GM12875 (cell line): ENCODE measurements at regions not wholly inside any gene's neighbourhood (a gene's known extent, or its start where the extent isn't known, plus 50 kb on each side); places are given as distances from the start of the nearest gene placed in this dataset.
"Not testable (repeated sequence)": the region's sequence is repeated elsewhere in the genome, so short reads cannot be mapped to it uniquely, and the experiment has no call there.

Experiments
- H3K4me3 ChIP-seq: one replicate; pipeline ENCODE4 v1.5.1; 2011; ENCODE audit warnings: low read depth, low read length, control low read depth
- TF ChIP-seq, protein P1 (sequence below): IDR thresholded peaks from 2 replicates; pipeline ENCODE4 v1.5.1; 2011; ENCODE audit warnings: low read depth, mild to moderate bottlenecking, control low read depth, inconsistent platforms, low read length, moderate library complexity, borderline replicate concordance; ENCODE audit not compliant: insufficient read depth

DNA sequence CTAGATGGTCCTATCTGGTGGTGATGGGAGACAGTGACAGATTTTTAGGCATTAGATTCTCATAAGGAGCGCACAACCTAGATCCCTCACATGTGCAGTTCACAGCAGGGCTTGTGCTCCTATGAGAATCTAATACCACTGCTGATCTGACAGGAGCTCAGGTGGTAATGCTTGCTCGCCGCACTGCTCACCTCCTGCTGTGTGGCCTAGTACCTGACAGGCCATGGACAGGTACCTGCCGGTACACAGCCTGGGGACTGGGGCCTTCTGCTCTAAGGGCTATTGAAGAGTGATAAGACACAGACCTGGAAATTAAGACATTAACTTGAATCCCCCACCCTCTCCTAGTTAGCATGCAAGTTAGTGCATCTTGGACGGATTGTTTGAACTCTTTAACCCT, 64.4 kb downstream of the KLRB1 start:
- H3K4me3 ChIP-seq = not testable (repeated sequence)

DNA sequence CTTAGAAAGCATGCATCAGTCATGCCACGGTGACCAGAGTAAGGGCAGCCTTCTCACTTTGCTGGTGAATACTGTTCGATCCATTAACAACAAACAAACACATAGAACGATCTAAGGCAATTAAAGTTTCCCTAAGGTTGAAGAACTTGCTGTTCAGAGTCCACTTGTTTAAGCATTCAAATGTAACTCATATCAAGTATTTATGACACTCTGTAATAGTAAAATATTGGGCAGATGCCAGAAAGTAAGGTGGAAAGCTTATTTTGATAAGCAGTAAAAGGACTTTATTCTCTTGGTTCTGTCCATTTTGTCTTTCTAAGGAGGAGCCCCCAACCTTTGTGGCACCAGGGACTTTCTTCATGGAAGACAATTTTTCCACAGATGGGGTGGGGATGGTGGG, 64.9 kb downstream of the KLRB1 start:
- H3K4me3 ChIP-seq = not testable (repeated sequence)

DNA sequence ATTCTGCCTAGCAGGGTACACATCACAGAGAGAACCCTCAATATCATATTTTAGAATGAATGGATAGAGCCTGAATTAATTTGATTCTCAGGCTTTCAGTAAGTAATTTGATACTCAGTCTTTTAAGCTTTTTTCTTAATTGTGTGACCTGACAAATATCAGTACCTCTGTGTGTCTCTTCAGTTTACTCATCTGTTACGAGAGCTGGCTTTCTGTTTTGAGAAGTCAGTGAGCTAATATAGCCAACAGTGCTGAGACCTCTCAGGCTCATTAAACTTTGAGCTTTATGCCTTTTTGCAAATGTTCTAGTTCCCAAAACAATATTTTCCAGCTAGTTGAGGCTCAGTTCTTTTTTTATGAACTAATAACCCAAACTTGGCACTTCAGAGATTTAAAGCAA, 91.8 kb downstream of the KLRB1 start:
- H3K4me3 ChIP-seq = not testable (repeated sequence)

DNA sequence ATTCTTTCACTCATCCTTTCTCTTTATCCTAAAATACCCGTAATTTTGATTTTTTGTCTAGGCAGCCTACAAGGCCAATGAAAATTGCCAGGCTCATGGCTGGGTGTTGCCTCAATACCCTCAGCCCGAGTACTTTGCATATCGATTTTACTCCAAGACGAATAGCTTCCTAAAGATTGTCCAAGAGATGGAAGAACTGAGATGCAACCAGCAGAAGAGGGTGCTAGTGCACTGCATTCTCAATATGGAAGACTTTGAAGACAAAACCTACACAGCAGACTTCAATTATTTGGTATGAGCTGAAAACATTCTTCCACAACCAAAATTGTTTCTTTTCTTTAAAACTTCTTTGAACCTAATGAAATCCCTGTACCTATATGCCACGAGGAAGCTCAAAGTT, 95.0 kb downstream of the KLRB1 start:
- not testable (repeated sequence) for H3K4me3 ChIP-seq

DNA sequence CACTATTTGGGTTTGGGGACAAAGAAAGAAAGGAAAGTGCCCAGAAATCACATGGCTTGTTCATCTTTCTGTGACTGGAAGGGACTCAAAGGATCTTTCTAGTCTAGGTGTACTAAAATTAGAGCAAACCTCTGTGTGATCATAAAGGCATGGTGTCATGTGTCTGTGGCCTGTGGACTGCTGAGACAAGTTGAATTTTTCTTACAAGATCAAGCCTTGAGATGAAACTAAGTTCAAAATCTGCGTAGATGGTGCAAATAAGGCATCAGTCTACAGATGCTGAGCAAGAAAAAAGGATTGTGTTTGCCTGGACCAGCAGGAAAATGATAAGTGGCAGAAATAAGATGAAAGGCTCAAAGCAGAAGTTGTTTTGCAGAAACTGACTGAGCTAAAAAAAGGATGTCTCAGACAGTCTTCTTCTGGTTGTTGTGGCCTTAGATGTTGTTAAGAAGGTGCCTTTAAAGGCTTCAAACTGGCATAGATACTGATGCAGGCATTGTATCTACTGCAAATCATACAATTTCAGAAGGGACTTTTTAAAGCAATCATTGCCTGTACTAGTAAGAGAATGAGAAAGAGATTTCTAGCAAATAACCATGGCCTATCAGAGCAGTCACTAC, 97.2 kb downstream of the KLRB1 start:
- not testable (repeated sequence) for H3K4me3 ChIP-seq

DNA sequence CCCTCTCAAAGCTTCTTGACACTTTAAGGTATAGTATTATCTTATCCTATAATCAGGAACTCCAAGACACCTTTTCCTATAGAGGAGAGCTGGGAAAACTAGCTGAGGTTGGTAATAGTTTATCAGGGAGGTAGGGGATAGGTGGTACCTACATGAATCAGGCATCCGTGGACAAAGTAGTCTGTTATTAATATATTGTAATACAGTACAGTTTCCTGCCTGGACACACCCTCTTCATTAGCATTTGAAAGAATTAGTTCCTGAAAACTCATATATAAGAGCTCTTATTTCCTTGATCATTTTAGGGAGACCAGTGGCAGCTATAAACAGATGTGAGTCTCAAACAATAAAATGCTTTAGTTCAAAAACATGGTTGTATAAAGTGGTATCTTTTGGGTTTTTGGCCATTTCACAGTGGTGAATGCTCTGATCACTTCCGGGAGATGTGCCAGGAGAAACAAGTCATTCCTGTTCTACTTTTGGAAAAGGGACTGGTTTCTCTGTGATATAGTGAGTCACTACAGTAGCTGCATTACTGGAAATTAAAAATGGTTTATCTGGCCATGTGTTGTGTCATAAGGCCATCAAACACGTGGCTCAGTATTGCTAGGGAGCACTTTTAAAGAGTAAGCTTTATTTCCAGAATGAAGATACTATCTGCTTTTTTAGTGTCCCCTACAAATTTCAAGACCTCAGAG, 98.1 kb downstream of the KLRB1 start:
- TF ChIP-seq, protein P1, sequence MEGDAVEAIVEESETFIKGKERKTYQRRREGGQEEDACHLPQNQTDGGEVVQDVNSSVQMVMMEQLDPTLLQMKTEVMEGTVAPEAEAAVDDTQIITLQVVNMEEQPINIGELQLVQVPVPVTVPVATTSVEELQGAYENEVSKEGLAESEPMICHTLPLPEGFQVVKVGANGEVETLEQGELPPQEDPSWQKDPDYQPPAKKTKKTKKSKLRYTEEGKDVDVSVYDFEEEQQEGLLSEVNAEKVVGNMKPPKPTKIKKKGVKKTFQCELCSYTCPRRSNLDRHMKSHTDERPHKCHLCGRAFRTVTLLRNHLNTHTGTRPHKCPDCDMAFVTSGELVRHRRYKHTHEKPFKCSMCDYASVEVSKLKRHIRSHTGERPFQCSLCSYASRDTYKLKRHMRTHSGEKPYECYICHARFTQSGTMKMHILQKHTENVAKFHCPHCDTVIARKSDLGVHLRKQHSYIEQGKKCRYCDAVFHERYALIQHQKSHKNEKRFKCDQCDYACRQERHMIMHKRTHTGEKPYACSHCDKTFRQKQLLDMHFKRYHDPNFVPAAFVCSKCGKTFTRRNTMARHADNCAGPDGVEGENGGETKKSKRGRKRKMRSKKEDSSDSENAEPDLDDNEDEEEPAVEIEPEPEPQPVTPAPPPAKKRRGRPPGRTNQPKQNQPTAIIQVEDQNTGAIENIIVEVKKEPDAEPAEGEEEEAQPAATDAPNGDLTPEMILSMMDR = no peak
- H3K4me3 ChIP-seq = no peak overlapping the region

DNA sequence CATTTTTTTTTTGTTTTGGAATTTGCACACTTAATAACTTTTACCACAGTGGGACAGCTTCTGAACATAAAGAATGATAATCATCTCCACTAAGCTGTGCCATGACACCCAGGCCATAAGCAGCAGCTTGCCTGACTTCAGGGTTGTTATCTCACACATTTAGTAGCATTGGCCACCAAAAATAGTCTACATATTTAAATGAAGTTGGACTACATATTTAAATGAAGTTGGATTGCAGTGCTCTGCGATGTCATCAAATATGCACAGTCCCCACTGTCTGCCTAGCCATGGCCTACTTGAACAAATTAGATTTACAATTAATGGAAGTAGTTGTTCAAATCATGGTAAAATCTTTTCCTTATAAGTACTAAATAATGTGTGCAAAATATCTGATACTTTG, 101.0 kb downstream of the KLRB1 start:
- H3K4me3 ChIP-seq = no peak overlapping the region
- TF ChIP-seq, protein P1 = no peak

DNA sequence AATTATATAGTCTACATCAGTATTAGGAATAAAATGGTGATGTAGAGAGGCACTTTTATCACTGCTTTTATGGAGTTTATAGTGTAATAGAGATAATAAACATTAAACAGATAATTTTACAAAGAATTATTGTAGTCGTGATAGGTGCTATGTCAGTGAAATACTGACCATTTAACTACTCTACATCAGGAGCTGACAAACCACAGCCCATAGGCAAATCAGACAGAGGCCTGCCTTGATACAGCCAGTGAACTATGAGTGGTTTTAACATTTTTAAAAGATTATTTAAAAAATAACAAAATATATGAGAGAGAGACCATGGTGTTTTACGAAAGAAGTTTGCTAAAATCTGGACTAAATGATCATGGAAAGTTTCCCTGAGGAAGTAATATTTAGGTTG, 104.3 kb downstream of the KLRB1 start:
- not testable (repeated sequence) for H3K4me3 ChIP-seq

DNA sequence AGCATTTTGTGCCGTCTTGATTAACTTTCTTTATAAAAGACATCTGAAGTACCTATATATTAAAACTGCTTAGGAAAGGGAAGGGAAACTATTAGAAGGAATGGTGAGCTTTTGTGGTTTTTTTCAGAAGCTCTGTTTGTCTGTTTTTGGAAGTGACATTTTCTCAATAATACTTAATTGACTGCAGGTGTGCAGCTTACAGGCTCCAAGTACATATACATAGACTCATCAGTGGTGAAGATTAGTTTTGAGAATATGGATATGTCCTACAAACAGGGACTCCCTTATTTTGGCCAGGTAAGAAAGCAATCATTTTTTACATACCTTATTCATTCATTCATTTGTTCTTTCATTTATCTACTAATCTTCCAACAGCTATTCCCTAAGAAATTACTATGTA, 104.9 kb downstream of the KLRB1 start:
- H3K4me3 ChIP-seq = not testable (repeated sequence)

DNA sequence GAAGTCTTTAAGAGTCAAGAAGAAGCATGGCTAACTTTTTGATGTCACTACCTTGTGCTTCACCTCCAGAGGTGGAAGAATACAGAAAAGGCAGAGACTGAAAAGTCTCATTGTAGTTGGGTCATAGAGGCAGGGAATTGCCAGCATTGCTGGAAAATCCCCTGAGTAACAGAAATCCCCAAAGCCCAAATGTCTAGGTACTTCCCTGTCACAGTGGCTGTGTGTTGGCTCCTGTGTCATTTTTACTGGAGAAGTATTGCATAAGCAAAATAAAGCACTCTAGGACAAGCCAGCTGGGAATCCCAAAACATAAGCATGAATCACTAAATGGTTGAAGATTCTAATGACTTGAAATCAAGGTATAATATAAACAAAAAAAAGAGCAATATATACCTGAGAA, 114.4 kb downstream of the KLRB1 start:
- not testable (repeated sequence) for H3K4me3 ChIP-seq

DNA sequence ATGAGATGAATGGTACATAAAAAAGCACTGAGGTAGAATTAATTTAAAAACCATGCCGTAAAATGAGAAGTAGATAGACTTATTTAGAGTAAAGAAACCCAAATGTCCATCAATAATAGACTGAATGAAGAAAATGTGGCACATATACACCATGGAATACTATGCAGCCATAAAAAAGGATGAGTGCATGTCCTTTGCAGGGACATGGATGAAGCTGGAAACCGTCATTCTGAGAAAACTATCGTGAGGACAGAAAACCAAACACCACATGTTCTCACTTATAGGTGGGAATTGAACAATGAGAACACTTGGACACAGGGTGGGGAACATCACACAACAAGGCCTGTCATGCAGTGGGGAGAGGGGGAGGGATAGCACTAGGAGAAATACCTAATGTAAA, 126.4 kb downstream of the KLRB1 start:
- not testable (repeated sequence) for H3K4me3 ChIP-seq

DNA sequence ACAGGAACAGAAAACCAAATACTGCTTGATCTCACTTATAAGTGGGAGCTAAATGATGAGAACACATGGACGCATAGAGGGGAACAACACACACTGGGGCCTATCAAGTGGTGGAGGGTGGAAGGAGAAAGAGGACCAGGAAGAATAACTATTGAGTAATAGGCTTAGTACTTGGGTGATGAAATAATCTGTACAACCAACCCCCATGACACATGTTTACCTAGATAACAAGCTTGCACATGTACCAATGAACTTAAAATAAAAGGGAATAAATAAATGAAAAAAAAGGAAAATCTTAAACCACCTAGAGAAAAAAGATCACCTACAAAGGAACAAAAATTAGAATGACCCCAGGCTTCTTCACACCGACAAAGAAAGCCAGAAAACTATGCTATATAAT, 133.5 kb downstream of the KLRB1 start:
- not testable (repeated sequence) for H3K4me3 ChIP-seq

DNA sequence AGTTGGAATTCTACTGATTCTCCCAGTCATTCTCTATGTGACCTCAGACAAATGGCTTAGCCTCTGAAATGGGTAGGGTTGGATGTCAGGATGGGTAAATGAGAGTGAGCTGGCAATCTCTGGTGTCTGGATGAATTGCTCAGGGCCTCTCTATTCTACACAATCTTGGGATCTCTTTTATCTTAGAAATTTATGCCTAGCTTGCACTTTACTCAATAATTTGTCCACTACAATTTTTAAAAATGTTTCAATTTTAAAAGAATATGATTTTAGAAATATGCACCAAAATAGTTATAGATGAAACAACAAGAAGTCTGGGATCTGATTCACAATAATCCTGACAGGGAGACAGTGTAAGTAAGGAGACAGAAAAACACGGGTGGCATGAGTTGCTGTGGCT, 134.1 kb downstream of the KLRB1 start:
- H3K4me3 ChIP-seq = not testable (repeated sequence)

DNA sequence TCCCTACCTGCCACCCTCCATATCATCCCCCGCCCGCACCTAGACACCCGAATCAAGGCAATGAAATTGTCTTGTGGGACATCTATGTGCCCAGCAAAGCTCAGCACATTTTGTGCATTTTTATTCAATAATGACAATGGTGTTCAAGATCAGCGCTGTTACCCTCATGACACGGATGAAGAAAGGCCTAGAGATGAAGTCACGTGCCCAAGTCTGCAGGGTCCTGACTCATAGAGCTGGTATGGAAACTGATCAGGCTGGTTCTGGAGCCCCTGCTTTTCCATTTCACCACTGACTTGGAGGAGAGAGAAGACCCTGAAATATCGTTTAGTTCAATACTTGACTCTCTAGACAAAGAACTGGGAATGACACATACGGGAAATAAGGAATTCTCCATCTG, 136.2 kb downstream of the KLRB1 start:
- H3K4me3 ChIP-seq = not testable (repeated sequence)

DNA sequence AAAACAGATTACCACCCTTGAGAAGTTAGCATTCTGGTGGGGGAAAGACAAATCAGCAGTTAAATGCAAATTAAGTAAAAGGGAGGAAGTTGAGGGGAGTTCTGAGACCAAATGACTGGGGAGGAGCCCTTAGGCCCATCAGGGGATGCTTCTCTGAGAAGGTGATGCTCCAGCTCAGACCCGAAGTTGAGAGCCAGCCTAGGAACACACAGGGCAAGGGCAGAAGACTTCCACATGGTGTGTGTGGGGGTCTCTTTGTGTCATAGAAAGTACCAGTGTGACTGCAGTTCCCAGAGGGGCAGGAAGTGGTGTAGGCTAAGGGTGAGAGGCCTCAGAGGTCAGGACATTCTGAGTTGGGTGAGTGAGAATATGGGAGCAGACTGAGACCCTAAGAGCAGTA, 137.3 kb downstream of the KLRB1 start:
- not testable (repeated sequence) for H3K4me3 ChIP-seq

DNA sequence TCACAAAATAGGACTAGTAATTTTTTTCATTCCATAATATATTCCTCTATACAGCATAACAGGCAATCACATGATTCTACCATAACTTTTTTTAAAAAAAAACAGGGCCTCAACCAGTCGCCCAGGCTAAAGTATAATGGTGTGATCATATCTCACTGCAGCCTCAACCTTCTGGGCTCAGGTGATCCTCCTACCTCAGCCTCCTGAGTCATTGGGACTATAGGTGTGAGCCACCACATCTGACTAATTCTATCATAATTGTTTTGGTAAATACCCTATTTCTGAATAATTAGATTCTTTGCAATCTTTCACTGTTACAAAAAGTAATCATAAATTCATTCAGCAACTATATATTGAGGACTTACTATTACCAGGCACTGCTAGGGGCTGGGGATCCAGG, 137.8 kb downstream of the KLRB1 start:
- not testable (repeated sequence) for H3K4me3 ChIP-seq

DNA sequence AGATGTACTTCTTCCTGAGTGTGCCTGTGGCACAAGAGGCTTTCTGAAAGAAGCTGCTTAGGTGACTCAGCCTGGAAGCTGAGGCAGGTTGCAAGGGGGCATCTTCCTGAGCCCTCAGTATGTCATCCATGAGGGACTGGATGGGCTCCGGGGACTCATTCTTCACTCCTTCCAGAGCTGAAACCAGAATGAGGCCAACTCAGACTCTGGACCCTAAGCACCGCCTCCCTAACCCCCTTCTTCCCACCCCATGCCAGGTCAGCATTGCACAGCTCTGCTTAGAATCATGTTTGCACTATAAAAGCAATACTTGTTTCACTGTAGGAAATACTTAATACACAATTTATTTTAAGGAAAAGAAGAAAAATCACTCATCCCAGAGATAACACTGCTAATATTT, 138.3 kb downstream of the KLRB1 start:
- not testable (repeated sequence) for H3K4me3 ChIP-seq
